ENCODE measurements at regions not wholly inside any gene's neighbourhood (a gene's known extent, or its start where the extent isn't known, plus 50 kb on each side); places are given as distances from the start of the nearest gene placed in this dataset.

DNA sequence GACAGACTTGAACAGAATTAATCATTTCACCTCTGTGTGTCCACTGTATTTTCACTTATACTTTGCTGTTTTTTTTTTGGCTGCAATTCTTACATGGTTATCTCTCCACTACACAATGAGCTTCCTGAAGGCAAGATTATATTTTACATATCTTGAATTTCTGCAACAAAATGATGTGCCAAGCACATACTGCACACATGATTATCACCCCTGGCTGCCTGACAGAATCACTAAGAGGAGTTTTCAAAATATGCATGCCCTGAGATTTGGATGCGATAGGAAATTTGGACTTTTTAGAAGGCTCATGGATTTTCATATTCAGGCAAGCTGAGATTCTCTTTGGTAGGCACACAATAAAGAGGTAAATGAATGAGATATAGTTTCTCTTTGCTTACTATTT lies 1162.1 kb upstream of the IGFBP7 start:
- Histone ChIP-seq H3K9me3 (no peaks in the 10 kb centered on the region), H3K4me1 (no peaks in the 10 kb centered on the region), H3K27me3 (no peaks in the 10 kb centered on the region), H3K27ac (no peak overlapping the region), H3K36me3 (no peaks in the 10 kb centered on the region), H3K4me3 (no peak overlapping the region)
- TF ChIP-seq POLR2A (IDR thresholded peaks at IDR 0.05) (no peak), POLR2AphosphoS5 (IDR thresholded peaks at IDR 0.05) (no peak), EP300 (IDR thresholded peaks at IDR 0.05) (no peak)
- TF ChIP-seq, protein P1, sequence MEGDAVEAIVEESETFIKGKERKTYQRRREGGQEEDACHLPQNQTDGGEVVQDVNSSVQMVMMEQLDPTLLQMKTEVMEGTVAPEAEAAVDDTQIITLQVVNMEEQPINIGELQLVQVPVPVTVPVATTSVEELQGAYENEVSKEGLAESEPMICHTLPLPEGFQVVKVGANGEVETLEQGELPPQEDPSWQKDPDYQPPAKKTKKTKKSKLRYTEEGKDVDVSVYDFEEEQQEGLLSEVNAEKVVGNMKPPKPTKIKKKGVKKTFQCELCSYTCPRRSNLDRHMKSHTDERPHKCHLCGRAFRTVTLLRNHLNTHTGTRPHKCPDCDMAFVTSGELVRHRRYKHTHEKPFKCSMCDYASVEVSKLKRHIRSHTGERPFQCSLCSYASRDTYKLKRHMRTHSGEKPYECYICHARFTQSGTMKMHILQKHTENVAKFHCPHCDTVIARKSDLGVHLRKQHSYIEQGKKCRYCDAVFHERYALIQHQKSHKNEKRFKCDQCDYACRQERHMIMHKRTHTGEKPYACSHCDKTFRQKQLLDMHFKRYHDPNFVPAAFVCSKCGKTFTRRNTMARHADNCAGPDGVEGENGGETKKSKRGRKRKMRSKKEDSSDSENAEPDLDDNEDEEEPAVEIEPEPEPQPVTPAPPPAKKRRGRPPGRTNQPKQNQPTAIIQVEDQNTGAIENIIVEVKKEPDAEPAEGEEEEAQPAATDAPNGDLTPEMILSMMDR (IDR thresholded peaks at IDR 0.05): no peak
- no peak for DNase-seq (ENCODE audit: low spot score in 2 of 2)
- 86% methylated on average over 1 of the region's 1 CpG for WGBS

DNA sequence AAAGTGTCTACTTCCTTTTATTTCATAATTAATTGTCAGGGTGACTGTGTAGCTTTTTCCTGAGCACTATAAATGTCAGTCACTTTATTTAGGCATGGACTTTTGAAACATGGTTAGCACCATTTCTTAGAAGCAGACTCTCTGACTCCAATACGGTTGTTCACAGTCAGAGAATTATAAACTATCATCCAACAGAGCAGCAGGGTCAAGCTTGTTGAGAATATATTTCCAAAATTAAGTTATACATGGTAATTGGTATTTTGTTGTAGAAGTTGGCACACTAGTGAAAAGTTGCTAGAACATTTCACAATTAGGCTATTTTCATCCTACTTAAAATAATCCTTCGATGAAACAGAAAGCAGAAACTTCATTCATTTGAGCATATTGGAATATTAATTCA lies 1155.5 kb upstream of the IGFBP7 start:
- H3K27me3 ChIP-seq: no peaks in the 10 kb centered on the region
- no peak for TF ChIP-seq POLR2AphosphoS5 (IDR thresholded peaks at IDR 0.05)
- TF ChIP-seq, protein P1 (IDR thresholded peaks at IDR 0.05): no peak
- TF ChIP-seq EP300 (IDR thresholded peaks at IDR 0.05): no peak
- no peak for TF ChIP-seq POLR2A (IDR thresholded peaks at IDR 0.05)
- no peaks in the 10 kb centered on the region for H3K4me1 ChIP-seq
- H3K36me3 ChIP-seq: no peaks in the 10 kb centered on the region
- H3K4me3 ChIP-seq: no peak overlapping the region
- DNase-seq (ENCODE audit: low spot score in 2 of 2): no peak
- 49% methylated on average over 2 of the region's 2 CpGs for WGBS
- H3K9me3 ChIP-seq: no peaks in the 10 kb centered on the region
- no peak overlapping the region for H3K27ac ChIP-seq

DNA sequence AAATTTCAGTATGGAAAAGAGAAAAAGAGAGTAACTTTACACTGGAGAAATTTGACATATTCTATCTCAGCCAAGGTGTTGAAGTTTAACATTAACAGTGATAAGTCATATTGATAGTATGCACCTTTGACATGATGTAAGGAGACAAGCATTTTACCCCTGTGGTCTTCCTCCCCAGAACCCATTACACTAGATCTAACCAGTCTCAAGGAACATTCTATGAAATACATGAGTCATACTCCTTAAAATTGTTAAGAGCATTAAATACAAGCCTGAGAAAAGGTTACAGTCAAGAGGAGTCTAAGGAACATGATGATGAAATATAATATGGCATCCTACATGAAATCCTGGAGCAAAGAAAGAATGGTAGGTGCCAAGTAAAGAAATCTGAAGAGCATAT lies 1151.3 kb upstream of the IGFBP7 start:
- Histone ChIP-seq H3K27me3 (no peaks in the 10 kb centered on the region), H3K4me1 (no peaks in the 10 kb centered on the region), H3K4me3 (no peak overlapping the region), H3K36me3 (no peaks in the 10 kb centered on the region), H3K27ac (no peak overlapping the region), H3K9me3 (no peaks in the 10 kb centered on the region)
- TF ChIP-seq POLR2A (IDR thresholded peaks at IDR 0.05) (no peak), POLR2AphosphoS5 (IDR thresholded peaks at IDR 0.05) (no peak), EP300 (IDR thresholded peaks at IDR 0.05) (no peak)
- DNase-seq (ENCODE audit: low spot score in 2 of 2): no peak

DNA sequence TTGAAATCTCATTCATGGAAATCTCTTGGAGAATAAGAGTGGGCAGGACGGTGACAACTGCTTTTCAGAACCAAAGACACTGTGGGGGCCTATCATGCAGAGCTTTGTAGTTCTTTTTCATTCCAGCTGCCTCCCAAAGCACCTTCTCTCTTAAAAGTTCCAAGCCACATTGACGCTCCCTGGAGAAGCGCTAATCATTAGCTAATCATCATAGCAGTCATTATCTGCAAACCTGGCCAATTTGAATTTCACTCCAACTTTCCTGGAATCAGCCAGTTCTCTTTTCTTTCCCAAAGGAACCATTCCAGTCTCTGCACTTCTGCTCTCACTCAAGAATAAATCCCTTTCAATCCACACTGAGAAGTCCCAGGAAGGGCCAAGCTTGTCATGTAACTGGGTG lies 1144.1 kb upstream of the IGFBP7 start:
- TF ChIP-seq EP300 (IDR thresholded peaks at IDR 0.05): no peak
- TF ChIP-seq, protein P1 (IDR thresholded peaks at IDR 0.05): no peak
- TF ChIP-seq POLR2A (IDR thresholded peaks at IDR 0.05): no peak
- no peak for TF ChIP-seq POLR2AphosphoS5 (IDR thresholded peaks at IDR 0.05)
- no peaks in the 10 kb centered on the region for H3K36me3 ChIP-seq

DNA sequence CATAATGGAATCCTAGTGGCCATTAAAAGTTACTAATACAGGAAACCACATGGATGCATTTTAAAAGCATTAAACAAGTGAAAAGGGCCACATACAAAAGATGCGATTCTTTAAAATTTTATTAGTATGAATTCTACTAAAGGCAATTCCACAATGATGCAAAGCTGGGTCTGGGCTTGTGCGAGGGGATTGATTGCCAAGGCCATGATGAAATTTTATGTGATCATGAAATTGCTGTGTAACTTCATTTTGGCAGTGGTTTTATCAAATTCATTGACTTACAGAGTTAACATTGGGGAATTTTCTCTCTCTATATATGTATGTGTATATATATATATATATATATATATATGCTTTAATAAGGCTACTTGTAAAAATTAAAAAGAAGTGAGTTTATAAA lies 1142.5 kb upstream of the IGFBP7 start:
- H3K4me1 ChIP-seq: no peaks in the 10 kb centered on the region
- WGBS: 79% methylated on average over 2 of the region's 2 CpGs
- H3K27me3 ChIP-seq: no peaks in the 10 kb centered on the region
- no peak overlapping the region for H3K27ac ChIP-seq
- H3K36me3 ChIP-seq: no peaks in the 10 kb centered on the region
- TF ChIP-seq, protein P1 (IDR thresholded peaks at IDR 0.05): no peak
- TF ChIP-seq POLR2A (IDR thresholded peaks at IDR 0.05) (no peak), POLR2AphosphoS5 (IDR thresholded peaks at IDR 0.05) (no peak), EP300 (IDR thresholded peaks at IDR 0.05) (no peak)
- no peaks in the 10 kb centered on the region for H3K9me3 ChIP-seq
- DNase-seq (ENCODE audit: low spot score in 2 of 2): no peak
- no peak overlapping the region for H3K4me3 ChIP-seq

More for the DNA sequence above, 1144.1 kb upstream of the IGFBP7 start:
- 81% methylated on average over 3 of the region's 3 CpGs for WGBS
- Histone ChIP-seq H3K27me3 (no peaks in the 10 kb centered on the region), H3K27ac (no peak overlapping the region), H3K4me3 (no peak overlapping the region), H3K9me3 (no peaks in the 10 kb centered on the region), H3K4me1 (no peaks in the 10 kb centered on the region)
- no peak for DNase-seq (ENCODE audit: low spot score in 2 of 2)

DNA sequence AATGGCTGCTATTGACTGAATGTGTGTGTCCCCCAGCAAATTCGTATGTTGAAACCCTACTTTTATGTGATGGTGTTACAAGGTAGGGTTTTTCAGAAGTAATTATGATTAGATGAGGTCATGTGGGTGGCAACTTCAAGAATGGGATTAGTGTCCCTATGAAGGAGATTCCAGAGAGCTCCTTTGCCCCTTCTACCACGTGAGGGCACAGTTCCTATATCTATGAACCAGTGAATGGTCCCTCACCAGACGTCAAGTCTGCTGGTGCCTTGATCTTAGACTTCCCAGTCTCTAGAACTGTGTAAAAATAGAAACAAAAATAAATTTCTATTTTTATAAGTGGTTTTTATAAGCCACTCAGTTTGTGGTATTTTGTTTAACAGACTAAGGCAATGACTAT lies 1137.6 kb upstream of the IGFBP7 start:
- Histone ChIP-seq H3K9me3 (no peaks in the 10 kb centered on the region), H3K36me3 (no peaks in the 10 kb centered on the region), H3K27ac (no peak overlapping the region), H3K4me1 (no peaks in the 10 kb centered on the region), H3K27me3 (no peaks in the 10 kb centered on the region), H3K4me3 (no peak overlapping the region)
- TF ChIP-seq EP300 (IDR thresholded peaks at IDR 0.05) (no peak), POLR2A (IDR thresholded peaks at IDR 0.05) (no peak), POLR2AphosphoS5 (IDR thresholded peaks at IDR 0.05) (no peak)
- TF ChIP-seq, protein P1 (IDR thresholded peaks at IDR 0.05): no peak
- WGBS: 59% methylated on average over 3 of the region's 3 CpGs
- DNase-seq (ENCODE audit: low spot score in 2 of 2): no peak

All from suprapubic skin (tissue), 4 donors.